OCI-LY3 (cell line): ENCODE measurements at regions not wholly inside any gene's neighbourhood (a gene's known extent, or its start where the extent isn't known, plus 50 kb on each side); places are given as distances from the start of the nearest gene placed in this dataset.
A peak's percentile ranks its signal among the peaks of the same experiment; 100 is the strongest.

Experiments used
- H2AFZ ChIP-seq: fragments of 200-600, 300-600 bp; shearing (Covaris generic); 2 replicates; pipeline ENCODE4 v1.6.0; 2014; ENCODE audit warnings: antibody characterized with exemption, low read depth, low read length
- H3K27ac ChIP-seq: fragments of 200-600, 300-600 bp; sonication (generic); 2 replicates; pipeline ENCODE4 v1.5.1; 2014; ENCODE audit warnings: mild to moderate bottlenecking, low read length, moderate library complexity, mixed read lengths
- H3K27me3 ChIP-seq: fragments of 200-600, 300-600 bp; sonication (generic); 2 replicates; pipeline ENCODE4 v1.6.1; 2014; ENCODE audit warnings: low read depth, low read length, mixed read lengths
- H3K36me3 ChIP-seq: fragments of 200-600, 300-600 bp; sonication (generic); replicated peaks from 2 replicates; pipeline ENCODE3; 2014; ENCODE audit warnings: low read depth, low read length, mixed read lengths
- H3K4me1 ChIP-seq: fragments of 300-600, 200-600 bp; sonication (generic); 2 replicates; pipeline ENCODE4 v1.6.1; 2014; ENCODE audit warnings: low read length, mixed read lengths
- H3K4me2 ChIP-seq: fragments of 200-600, 300-600 bp; sonication (generic); 2 replicates; pipeline ENCODE4 v1.6.1; 2014; ENCODE audit warnings: low read length, mixed read lengths
- H3K4me3 ChIP-seq: fragments of 300-600, 200-600 bp; sonication (generic); 2 replicates; pipeline ENCODE4 v1.5.1; 2014; ENCODE audit warnings: antibody characterized with exemption, mild to moderate bottlenecking, low read length, moderate library complexity
- H3K79me2 ChIP-seq: fragments of 300-600, 200-600 bp; shearing (Covaris generic); 2 replicates; pipeline ENCODE4 v1.6.1; 2014; ENCODE audit warnings: mild to moderate bottlenecking, low read length, mixed read lengths
- H3K9ac ChIP-seq: fragments of 300-600, 200-600 bp; shearing (Covaris generic); 2 replicates; pipeline ENCODE4 v1.6.0; 2014; ENCODE audit warnings: mild to moderate bottlenecking, low read length, moderate library complexity
- H3K9me3 ChIP-seq: fragments of 200-600, 300-600 bp; shearing (Covaris generic); 2 replicates; pipeline ENCODE4 v1.6.1; 2014; ENCODE audit warnings: low read length, mixed read lengths; ENCODE audit not compliant: insufficient read depth
- H4K20me1 ChIP-seq: fragments of 200-600, 300-600 bp; sonication (generic); 2 replicates; pipeline ENCODE4 v1.6.1; 2016; ENCODE audit warnings: low read length, mixed read lengths; ENCODE audit not compliant: insufficient read depth
- EZH2phosphoT487 ChIP-seq: fragments of 200-600 bp; shearing (Covaris generic); IDR thresholded peaks from 2 replicates; pipeline ENCODE4 v1.6.1; 2018; ENCODE audit warnings: antibody characterized with exemption, mixed run types, low read depth
- TF ChIP-seq, protein P1 (sequence below): fragments of 200-600, 300-600 bp; sonication (generic); IDR thresholded peaks from 2 replicates; pipeline ENCODE4 v1.5.1; 2014; ENCODE audit warnings: antibody characterized with exemption, low read length, low read depth

DNA sequence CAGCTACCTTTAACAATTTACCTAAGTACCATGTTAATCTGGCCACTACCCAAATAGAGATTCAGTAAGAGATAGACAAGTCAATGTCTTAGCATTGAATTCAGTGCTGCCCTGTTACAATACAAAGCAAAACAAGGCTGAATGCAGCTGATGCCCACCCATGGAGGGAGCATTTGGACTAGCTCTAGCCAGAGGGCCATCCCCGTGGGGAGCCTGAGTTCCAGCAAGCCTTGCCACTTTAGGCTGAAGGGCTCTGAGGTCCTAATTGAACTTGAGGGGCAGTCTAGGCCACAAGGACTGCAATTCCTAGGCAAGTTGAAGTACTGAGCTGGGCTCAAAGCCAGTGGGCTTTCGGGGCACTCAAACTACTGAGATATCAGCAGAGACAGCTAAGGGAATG lies 265.9 kb downstream of the EFHB start:
- no peak overlapping the region for H3K27ac ChIP-seq
- peaks cover 5% of the 10 kb centered on the region; the same call in 1 of the 2 replicates for H3K4me1 ChIP-seq
- H3K9ac ChIP-seq: no peak overlapping the region
- TF ChIP-seq EZH2phosphoT487: no peak
- TF ChIP-seq, protein P1, sequence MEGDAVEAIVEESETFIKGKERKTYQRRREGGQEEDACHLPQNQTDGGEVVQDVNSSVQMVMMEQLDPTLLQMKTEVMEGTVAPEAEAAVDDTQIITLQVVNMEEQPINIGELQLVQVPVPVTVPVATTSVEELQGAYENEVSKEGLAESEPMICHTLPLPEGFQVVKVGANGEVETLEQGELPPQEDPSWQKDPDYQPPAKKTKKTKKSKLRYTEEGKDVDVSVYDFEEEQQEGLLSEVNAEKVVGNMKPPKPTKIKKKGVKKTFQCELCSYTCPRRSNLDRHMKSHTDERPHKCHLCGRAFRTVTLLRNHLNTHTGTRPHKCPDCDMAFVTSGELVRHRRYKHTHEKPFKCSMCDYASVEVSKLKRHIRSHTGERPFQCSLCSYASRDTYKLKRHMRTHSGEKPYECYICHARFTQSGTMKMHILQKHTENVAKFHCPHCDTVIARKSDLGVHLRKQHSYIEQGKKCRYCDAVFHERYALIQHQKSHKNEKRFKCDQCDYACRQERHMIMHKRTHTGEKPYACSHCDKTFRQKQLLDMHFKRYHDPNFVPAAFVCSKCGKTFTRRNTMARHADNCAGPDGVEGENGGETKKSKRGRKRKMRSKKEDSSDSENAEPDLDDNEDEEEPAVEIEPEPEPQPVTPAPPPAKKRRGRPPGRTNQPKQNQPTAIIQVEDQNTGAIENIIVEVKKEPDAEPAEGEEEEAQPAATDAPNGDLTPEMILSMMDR: no peak
- no peak overlapping the region for H3K4me2 ChIP-seq
- no peak overlapping the region for H2AFZ ChIP-seq
- no peak overlapping the region for H3K4me3 ChIP-seq
- no peaks in the 10 kb centered on the region for H3K79me2 ChIP-seq
- H3K27me3 ChIP-seq: no peaks in the 10 kb centered on the region
- no peaks in the 10 kb centered on the region for H3K36me3 ChIP-seq
- H4K20me1 ChIP-seq: no peaks in the 10 kb centered on the region
- H3K9me3 ChIP-seq: no peaks in the 10 kb centered on the region

GRCh38 chr3:19662486-19662885 lies 271.5 kb downstream of the EFHB start:
- no peak for TF ChIP-seq EZH2phosphoT487
- TF ChIP-seq, protein P1: no peak
- Histone ChIP-seq H3K36me3 (no peaks in the 10 kb centered on the region), H3K27me3 (no peaks in the 10 kb centered on the region), H2AFZ (no peak overlapping the region), H3K4me2 (no peak overlapping the region), H3K4me1 (no peaks in the 10 kb centered on the region), H3K79me2 (no peaks in the 10 kb centered on the region), H3K9me3 (0 out of 2 replicates have a peak, but pooled peaks cover under 1% of the 10 kb centered on the region), H3K4me3 (no peak overlapping the region), H3K9ac (no peak overlapping the region), H3K27ac (no peak overlapping the region), H4K20me1 (no peaks in the 10 kb centered on the region)

DNA sequence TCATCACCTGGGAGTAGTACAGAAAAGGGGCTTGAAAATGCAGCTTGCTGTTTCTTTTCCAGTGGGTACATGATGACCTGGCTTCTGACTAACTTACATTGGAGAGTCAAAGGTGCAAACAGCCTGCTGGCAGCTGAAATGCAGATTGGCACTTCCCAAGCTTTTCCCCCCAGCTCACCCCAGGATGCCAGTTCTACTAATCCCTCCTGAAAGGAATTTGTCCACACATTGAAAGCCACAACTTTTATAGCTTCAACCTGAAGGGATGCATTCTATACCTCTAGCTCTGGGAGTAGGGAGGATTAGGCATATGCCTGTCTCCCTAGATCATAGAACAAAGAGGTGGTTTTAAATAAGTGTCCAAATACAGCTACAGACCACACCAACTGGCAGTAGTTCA lies 281.7 kb downstream of the EFHB start:
- Histone ChIP-seq H3K9ac (no peak overlapping the region), H3K9me3 (peaks cover 17% of the 10 kb centered on the region), H4K20me1 (no peaks in the 10 kb centered on the region), H3K27ac (no peak overlapping the region), H3K4me1 (no peaks in the 10 kb centered on the region), H2AFZ (no peak overlapping the region), H3K27me3 (no peaks in the 10 kb centered on the region), H3K36me3 (peaks cover 3% of the 10 kb centered on the region), H3K79me2 (no peaks in the 10 kb centered on the region), H3K4me3 (no peak overlapping the region), H3K4me2 (no peak overlapping the region)
- TF ChIP-seq, protein P1: no peak
- no peak for TF ChIP-seq EZH2phosphoT487

GRCh38 chr3:19645093-19645492 lies 288.9 kb downstream of the EFHB start:
- Histone ChIP-seq H3K4me1 (peaks cover 22% of the 10 kb centered on the region), H3K9ac (no peak overlapping the region), H3K27ac (peak overlapping the region; percentile 70), H3K4me2 (peak overlapping the region; percentile 42), H2AFZ (peak overlapping the region; percentile 50), H3K27me3 (no peaks in the 10 kb centered on the region), H3K79me2 (no peaks in the 10 kb centered on the region), H3K4me3 (peak overlapping the region; percentile 15; the same call in 1 of the 2 replicates), H3K9me3 (peaks cover 14% of the 10 kb centered on the region), H4K20me1 (no peaks in the 10 kb centered on the region), H3K36me3 (peaks cover 15% of the 10 kb centered on the region)
- TF ChIP-seq EZH2phosphoT487: no peak
- TF ChIP-seq, protein P1: no peak
